Kidney glomerular epithelial cell (primary cell): ENCODE measurements at regions not wholly inside any gene's neighbourhood (a gene's known extent, or its start where the extent isn't known, plus 50 kb on each side); places are given as distances from the start of the nearest gene placed in this dataset.

Experiments used
- DNase-seq: peaks from one replicate; lab custom pipeline; 2025; lab: John Stamatoyannopoulos, UW

GRCh38 chr4:65918872-65919271 is 248.6 kb upstream of the EPHA5 start:
- no peak for DNase-seq

DNA sequence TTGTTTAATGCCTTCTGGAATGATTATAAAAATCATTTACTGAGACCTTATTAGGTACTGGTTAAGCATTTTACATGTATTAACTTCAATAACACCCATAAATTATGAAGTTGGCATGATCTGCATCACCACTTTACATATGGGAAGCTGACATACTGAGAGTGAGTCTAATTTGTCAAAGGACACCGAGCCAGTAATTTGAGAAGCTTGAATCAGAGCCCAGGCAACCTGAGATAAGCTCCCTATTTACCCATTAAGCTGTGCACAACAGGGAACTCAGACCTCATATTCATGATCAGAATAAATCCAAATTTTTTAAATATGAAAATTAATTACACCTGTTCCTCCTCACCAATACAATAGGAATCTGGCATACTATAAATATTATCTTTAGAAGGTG is 247.9 kb upstream of the EPHA5 start:
- no peak for DNase-seq

DNA sequence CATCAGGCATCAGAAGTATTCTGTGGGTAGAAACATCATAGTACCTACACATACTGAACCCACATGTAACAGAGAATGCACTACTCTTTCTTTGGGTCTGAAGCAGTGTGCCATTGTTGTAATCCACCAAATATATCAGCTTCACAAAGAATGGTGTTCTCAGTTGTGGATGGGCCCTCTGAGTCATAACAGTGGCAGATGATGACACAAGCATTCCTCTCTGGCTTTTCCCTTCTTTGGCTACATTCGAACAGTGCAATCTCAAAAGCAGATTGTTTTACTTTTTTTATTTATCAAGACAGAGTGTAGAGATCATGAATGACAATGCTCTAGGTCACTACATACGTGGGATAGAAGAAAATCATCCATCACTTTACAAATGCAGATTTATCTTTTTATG is 247.2 kb upstream of the EPHA5 start:
- no peak for DNase-seq

DNA sequence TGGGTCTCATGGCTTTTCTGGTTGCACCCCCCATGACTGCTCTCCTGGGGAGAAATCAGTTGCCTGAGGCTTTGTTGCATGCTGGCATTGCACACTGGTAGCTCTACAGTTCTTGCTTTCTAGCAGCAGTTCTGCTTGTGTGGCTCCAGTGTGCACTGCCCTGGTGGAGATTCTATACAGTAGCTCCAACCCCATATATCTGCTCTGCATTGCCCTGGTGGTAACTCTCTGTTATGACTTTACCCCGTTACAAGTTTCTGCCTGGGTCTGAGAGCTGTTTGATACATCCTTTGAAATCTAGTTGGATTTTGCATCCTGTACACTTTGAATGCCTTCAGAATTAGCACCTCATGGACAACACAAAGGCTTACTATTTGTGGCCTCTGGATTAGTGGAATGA is 241.4 kb upstream of the EPHA5 start:
- no peak for DNase-seq

DNA sequence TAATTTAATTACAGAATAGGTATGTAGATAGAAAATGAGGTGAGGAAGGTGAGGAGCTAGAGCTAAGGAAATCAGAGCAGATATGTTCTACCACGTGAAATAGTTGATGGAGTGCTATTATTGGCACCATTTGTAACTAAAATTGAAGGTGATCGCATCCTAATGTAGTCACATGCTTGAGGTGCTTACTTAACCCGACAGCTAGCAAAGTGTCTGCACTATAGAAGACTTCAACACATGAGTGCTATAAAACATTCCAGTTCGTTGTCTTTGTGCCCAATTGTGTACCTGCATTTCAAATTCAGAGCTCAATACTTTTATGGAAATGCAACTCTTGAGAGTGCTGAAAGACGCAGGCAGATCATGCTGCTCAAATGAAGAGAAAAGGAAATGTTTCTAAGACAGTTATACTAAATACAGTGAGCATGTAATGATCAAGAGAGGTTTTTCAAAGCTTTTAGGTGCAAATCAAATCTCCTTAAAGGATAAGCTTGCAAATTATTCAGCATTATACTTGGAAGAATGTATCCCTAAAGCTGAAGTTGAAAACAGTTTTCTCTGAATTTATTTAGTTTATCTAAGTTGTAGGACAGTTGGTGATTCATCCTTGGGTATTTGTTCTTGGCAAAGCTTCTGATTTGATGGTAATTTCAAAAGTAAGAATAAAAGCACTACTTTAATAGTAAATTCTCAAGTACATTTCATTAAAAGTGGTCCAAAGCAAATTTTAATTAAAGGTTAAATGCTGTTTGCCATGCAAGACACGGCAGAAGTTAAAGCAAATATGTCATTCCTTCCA is 223.9 kb upstream of the EPHA5 start:
- DNase-seq, result no peak

- DNase-seq, result no peak
These were observed 223.0 kb upstream of the EPHA5 start for GRCh38 chr4:65893271-65893670.

- DNase-seq, result no peak
These were observed 210.3 kb upstream of the EPHA5 start for GRCh38 chr4:65880594-65880993.

- DNase-seq, result no peak
These were observed 198.0 kb upstream of the EPHA5 start for GRCh38 chr4:65868096-65868824.

- no peak for DNase-seq
These were observed 195.2 kb upstream of the EPHA5 start for GRCh38 chr4:65865489-65865888.

DNA sequence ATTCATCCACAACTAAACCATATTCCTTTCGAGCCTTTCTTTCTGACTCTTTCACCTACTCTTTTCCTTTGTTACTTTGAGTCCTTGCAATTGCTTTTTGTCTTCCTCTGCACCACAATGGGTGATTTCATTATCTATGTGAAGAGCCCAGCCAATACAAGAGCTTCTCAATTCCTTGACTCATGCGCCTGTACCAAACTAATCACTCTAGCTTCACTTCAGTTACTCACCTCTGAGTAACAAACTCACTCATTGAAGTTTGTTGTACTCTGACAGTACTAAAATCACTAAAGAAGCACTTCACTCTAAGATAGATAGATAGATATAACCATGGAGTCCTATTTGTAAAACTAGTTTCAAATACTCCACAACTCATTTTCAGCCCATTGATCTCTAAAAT is 191.7 kb upstream of the EPHA5 start:
- DNase-seq, result no peak

DNA sequence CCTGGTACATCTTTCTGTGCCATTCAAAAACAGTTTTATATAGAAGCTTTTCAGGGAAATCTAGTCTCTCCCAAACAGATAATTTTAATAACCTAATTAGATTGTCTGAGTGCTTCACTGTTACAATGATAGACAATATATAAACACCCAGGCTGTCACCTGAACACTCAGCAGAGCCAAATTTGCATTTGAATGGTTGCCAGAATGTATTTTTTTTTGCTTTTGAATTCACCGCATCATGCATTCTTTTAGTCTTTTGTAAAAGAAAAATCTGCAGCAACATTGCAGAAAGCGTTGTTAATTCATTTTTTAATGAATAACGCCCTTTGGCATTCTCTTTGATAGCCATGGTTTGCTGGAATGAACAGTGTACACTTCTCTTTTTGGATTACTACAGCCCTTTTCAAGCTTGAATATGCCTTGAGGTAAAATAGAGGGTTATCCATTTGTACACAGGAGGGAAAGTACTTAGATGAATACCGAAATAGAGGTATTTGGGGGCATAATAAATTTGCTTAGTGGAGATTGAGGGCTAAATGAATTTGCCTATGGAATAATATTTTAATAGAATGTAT is 175.0 kb upstream of the EPHA5 start:
- DNase-seq, result no peak

GRCh38 chr4:65839164-65839931 is 169.1 kb upstream of the EPHA5 start:
- no peak for DNase-seq

DNA sequence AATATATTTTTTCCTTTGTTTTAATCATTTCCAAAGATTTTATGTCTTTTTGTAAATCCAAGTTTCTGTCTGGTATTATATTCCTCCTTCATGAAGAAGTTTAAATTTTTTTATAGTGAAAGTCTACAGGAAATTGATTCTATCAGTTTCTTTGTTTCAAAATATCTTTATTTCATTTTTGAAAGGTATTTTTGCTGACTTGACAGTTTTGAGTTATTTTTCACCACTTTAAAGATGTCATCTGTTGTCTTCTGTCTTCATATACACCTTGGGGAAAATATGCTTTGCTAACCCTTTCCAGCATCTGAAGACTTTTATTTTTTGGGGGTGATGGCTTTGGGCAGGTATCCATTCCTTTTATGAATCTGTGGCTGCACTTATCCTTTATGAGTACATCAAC is 164.4 kb upstream of the EPHA5 start:
- DNase-seq, result no peak

GRCh38 chr4:65831828-65832227 is 161.5 kb upstream of the EPHA5 start:
- DNase-seq, result no peak

DNA sequence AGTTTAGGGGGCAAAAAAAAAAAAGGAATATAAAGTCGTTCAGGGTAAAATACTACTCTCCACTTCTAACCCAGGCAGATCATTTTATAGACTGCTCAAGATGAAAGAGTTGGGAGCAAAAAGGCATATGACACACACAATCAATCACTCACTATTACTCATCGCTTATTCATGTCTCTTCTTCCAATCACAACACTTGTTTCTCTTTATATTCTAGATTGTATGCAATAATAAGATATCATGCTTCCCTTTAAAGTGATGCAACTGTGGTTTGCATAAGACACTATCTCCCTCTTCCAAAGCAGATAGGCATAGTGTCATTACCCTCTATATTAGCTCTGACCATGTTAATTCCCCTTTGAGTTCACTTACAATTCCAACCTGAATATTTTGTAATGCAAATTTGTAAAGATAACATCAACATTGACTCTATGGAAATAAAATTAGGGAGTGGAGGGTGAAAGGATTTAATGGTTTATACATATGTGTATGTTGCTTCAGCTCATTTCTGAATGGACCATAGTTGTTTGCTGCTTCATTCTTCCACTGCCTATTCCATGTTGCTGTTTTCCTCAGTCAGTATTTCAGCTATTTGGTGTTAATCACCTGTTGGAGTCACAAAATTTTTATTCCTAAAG is 154.9 kb upstream of the EPHA5 start:
- DNase-seq, result no peak

- DNase-seq, result no peak
These were observed 148.9 kb upstream of the EPHA5 start for GRCh38 chr4:65819192-65819591.

- DNase-seq, result no peak
These were observed 135.6 kb upstream of the EPHA5 start for GRCh38 chr4:65805936-65806335.

GRCh38 chr4:65799513-65799912 is 129.2 kb upstream of the EPHA5 start:
- DNase-seq, result no peak

DNA sequence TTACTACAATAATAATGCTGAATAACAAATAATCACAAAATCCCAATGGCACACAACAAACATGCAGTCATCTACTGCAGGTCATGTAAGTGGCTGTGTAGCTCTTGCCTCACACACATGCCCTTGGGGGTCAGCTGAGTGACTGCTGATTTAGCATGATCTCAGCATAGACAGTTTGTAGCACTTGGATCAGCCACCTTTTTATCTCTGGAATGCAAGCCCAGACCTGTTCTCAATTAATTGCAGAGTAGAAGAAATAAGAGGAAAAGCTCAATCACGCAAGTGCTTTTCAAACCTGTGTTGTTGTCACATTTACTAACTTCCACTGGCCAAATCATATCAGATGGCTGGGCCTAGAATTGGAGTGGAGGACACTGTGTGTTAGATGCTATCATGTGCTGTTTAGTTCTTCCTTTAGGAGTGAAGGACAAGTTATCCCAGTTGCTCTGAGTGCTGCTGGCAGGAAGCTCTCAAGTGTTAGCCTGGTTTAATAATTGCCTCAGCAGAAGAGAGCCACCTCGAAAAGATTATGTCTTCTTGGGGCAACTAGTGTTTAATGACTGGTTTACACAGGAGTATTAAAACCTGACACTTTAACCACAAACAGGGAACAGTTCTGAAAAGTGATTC is 128.3 kb upstream of the EPHA5 start:
- DNase-seq, result no peak

DNA sequence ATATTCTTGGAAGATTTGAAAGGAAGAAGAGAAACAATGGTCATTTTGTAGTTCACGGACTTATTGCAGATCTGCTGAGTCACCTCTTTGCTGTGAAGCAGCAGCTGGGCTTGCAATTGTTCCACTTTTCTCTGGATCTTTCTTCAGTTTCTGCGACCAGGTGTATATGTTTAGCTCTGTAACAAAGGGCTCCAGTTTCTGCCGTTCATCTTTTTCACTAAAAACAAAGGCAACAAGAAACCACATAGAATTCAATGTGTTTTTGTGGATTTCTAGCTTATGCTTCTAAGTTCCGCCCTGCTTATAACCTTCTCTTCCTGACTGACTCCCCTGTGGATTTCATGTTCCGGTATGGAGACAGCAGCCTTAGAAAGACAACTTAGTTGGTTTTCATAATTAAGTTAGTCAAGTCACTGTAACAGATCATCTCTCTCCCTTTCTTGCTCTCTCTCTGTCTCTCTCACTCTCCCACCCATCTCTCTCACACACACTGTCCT is 121.6 kb upstream of the EPHA5 start:
- no peak for DNase-seq

- no peak for DNase-seq
These were observed 121.0 kb upstream of the EPHA5 start for GRCh38 chr4:65791111-65791811.
